NCI-H2171 treated with DMSO at 0.1 percent for 48 hours (cell line): ENCODE measurements at regions not wholly inside any gene's neighbourhood (a gene's known extent, or its start where the extent isn't known, plus 50 kb on each side); places are given as distances from the start of the nearest gene placed in this dataset.
"Not testable (repeated sequence)": the region's sequence is repeated elsewhere in the genome, so short reads cannot be mapped to it uniquely, and the experiment has no call there.

Experiments
- DNase-seq: peaks from one replicate; lab custom pipeline; 2025; lab: John Stamatoyannopoulos, UW

DNA sequence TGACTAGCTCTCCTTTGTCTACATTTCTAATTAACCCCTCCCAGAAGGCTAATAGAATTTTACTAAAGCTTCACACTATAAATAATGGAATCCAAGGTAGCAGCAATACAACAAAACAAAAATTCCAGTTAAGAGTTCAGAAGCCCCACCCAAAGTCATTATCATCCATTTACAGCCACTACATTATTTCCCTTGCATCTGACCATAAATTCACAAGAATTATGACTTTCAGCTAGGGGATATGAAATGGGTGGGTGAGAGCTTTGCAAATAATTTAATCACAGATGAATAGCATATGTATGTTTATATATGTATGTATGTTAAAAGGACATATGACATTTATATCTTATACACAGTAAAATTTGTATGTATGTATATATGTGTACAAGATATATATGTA, 65.3 kb upstream of the PTGDR start:
- DNase-seq, result no peak

DNA sequence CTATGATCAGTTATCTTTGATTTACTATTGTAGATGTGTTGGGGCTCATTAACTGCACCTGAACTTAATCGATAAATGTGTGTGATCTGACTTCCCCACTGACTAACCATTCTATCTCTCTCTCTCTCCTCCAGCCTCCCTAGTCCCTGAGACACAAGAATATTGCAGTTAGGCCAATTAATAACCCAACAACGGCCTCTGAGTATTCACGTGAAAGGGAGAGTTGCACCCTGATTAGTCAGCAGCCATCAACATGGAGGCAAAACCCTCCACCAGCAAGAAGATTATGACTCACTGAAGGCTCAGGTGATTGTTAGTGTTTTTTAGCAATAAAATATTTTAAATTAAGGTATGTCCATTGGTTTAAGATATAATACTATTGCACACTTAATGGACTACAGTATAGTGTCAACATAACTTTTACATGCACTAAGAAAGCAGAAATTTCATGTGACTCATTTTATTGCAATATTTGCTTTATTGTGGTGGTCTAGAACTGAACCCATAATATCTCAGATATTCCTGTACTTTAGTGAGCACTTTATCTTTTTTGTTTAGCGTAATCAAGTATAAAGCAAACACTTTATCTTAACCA, 77.1 kb upstream of the PTGDR start:
- DNase-seq, result no peak

DNA sequence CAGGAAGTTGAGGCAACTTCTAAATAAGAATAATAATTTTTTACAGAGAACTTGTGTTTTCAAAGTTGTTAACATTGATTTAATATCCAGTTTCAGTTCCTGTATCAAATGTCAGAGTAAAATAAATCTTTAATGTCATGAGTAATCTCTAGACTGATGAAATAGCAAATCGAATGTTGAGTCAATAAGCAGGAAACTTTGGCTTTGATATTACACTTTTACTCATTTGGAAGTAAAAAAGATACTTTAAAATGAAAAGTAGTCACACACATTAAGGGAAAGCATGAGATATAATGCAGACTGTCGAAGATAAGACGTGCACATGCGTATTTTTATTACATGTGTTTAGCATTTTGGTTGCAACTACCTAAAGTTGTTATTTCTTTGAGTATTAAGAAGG, 78.2 kb upstream of the PTGDR start:
- no peak for DNase-seq

DNA sequence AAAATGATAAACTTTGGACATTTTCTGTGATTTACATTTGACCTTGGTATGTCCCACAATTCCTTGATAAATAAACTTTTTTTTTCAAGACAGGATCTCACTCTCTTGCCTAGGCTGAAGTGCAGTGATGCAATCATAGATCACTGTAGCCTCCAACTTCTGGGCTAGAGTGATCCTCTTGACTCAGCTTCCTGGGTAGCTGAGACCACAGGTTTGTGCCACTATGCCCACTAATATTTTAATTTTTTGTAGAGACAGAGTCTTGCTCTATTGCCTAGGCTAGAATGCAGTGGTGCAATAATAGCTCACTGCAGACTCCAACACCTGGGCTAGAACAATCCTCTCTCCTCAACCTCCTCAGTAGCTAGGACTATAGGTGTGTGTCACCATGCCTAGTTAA, 79.1 kb upstream of the PTGDR start:
- DNase-seq, result no peak

- no peak for DNase-seq
Measured at GRCh38 chr14:52185178-52185577, 82.3 kb upstream of the PTGDR start.

DNA sequence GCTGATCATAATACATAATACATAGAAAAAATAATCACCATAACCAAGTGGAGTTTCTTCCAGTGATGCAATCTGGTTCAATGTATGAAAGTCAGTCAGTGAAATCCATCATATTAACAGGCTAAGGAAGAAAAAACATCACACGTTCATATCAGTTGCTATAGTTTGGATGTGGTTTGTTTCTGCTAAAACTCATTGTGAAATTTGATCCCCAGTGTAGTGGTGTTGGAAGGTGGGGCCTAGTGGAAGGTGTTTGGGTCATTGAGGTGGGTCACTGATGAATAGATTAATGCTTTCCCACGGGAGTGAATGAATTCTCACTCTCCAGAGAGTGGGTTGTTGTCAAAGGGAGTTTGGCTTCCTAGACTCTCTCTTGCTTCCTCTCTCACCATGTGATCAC, 84.6 kb upstream of the PTGDR start:
- DNase-seq, result no peak

- no peak for DNase-seq
Measured at GRCh38 chr14:52179141-52179790, 88.2 kb upstream of the PTGDR start.

- DNase-seq, result no peak
Measured at GRCh38 chr14:52175982-52176502, 91.5 kb upstream of the PTGDR start.

DNA sequence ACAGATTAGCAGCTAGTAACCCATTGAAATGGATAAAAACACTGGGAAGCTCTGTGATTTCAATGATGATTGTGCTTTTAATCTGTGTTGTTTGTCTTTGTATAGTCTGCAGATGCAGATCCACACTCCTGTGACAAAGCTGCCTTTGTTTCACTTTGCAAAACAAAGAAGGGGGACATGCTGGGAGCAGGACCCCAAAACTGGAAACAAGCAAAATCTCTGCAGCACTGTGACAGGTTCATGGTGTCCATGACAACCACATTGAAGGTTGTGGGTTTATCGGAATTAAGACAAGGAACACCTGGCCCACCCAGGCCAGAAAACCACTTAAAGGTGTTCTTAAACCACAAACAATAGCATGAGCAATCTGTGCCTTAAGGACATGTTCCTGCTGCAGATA, 95.6 kb upstream of the PTGDR start:
- DNase-seq, result not testable (repeated sequence)

- DNase-seq, result no peak
Measured at GRCh38 chr14:52166822-52167221, 98.0 kb upstream of the NID2 start.

- DNase-seq, result no peak
Measured at GRCh38 chr14:52155651-52156213, 86.9 kb upstream of the NID2 start.

DNA sequence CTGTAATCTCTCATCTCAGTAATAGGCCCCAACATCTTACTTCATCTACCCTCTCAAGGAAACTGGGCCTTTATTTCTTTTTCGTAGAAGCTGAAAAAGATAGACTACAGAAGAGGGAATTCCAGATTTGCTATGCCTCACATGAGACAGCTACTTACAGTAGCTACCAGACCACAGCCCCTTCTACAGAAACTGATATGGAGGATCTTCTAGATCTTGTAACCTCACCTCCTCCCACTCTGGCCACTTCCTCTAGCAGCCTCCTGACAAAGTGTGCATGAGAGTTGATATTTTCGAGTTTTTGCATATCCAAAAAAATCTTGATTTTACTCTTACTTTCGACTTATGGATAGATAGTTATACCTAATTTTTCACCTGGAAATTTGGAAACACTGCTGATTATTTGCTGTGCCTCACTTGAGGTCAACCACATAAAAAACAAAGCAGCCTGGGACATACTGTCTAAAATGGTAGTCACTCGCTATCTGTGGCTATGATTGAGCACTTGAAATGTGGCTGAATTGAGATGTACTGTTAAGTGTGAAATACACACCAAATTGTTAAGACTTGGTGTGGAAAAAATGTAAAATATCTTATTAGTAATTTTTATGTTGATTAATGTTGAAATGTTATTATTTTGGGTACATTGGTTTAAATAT, 86.3 kb upstream of the NID2 start:
- DNase-seq, result no peak

- no peak for DNase-seq
Measured at GRCh38 chr14:52153939-52154338, 85.1 kb upstream of the NID2 start.

DNA sequence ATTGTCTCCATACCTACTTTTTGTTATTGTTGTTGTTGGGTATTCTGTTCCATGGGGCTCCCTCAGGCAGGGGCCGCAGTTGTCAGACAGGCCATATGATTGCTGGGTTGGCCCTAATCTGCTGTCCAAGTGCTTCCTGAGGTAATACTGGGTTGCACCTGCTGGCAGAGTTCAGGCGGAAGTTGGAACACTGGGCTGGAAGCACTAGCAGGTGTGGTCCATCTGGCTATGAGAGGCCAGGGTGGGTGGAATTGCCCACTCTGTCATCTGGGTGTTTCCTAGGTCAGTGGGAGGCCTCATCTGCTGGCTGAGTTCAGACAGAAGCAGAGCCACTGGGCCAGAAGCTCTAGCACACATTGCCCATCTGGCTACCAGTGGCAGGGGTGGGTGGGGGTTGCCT, 81.3 kb upstream of the NID2 start:
- DNase-seq, result no peak

DNA sequence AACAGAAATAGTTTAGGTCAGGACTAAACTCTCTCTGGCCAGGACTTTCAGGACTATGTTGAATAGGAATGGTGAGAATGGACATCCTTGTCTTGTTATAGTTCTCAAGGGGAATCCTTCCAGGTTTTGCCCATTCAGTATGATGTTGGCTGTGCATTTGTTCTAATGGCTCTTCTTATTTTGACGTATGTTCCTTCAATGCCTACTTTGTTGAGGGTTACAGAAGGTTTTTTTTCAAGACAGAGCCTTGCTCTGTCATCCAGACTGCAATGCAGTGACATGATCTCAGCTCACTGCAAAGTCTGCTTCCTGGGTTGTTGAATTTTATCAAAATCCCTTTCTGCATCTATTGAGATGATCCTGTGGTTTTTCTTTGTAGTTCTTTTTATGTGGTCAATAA, 79.5 kb upstream of the NID2 start:
- no peak for DNase-seq

DNA sequence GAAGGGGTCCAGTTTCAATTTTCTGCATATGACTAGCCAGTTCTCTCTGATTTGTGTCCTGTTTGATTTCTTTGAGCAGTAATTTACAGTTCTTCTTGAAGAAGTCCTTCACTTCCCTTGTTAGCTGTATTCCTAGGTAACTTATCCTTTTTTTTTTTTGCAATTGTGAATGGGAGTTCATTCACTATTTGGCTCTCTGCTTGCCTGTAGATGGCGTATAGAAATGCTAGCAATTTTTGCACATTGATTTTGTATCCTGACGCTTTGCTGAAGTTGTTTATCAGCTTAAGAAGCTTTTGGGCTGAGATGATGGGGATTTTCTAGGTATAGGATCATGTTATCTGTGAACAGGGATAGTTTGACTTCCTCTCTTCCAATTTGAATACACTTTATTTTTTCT, 77.6 kb upstream of the NID2 start:
- no peak for DNase-seq

- DNase-seq, result not testable (repeated sequence)
Measured at GRCh38 chr14:52144099-52144498, 75.2 kb upstream of the NID2 start.

DNA sequence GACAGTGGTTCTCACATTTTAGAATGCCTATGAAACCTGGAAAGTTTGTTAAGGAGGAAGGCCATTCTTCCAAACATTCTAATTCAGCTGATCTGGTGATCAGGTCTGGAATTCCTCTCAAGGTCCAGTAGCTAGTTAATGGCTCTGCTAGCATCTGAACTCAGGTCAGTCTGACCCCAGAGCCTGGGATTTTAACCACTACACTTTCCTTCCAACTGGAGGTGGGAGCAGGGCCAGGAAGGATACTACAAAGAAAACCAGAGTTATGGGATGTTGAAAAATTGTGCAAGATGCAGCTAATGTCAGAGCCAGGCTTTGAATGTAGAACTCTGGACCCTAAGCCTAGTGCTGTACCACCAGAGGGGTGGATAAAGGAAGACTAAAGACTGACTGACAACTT, 73.6 kb upstream of the NID2 start:
- no peak for DNase-seq

DNA sequence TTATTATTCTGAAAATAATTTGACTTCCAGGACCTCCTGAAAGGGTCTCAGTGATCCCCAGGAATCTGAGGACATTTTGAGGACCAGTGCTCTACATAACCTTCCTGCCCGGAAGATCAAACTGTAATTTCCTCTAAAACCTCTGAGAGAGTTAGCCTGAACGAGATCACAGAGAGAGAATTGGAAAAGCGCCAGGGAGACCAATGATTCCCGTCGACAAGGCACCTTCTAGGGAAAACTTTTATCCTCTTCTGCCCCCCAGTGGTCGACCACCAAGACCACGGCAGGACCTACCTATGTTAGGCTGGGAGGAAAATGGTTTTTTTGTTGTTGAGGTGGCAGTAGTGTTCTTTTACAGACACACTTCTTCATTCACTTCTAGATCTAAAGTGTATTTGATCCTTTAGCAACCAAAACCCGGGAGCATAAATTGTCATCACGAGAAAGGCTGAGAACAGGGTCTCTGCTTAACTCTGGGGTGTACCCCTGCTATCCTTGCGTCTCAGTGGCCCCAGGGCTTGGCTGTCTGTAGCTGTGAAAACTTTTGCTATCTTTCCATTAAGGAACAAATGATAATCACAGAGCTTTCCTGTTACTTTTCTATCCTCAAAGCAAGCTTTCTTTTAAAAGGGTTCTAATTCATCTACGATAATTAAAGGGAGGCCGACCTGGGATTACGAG, 62.9 kb upstream of the NID2 start:
- DNase-seq, result peak; percentile 88

- DNase-seq, result no peak
Measured at GRCh38 chr14:52129721-52130120, 60.9 kb upstream of the NID2 start.

GRCh38 chr14:52125885-52126284, 57.0 kb upstream of the NID2 start:
- DNase-seq, result no peak
